IMR-90 (cell line): ENCODE measurements at regions not wholly inside any gene's neighbourhood (a gene's known extent, or its start where the extent isn't known, plus 50 kb on each side); places are given as distances from the start of the nearest gene placed in this dataset.

Experiments
- ATAC-seq: fragments of 200-7000 bp; cut with Tn5 transposase; 2 replicates; pipeline ENCODE4 v1.9.1; 2020; ENCODE audit warnings: low read depth, mild to moderate bottlenecking, moderate library complexity
- BruUV-seq: library from RNA; stranded (reverse); fragments of 400-500 nt; replicated peaks from 2 replicates; lab custom pipeline; 2021; lab: Mats Ljungman, UMichigan
- CTCF ChIA-PET: fragments of 300-600 bp; formaldehyde crosslinking; extraction: SDS; loops from one replicate; lab custom pipeline; 2021; ENCODE audit warnings: antibody characterized with exemption; lab: Yijun Ruan, JAX
- POLR2A ChIA-PET: fragments of 300-600 bp; sonication (Branson Sonifier 250); formaldehyde crosslinking; loops from one replicate; lab custom pipeline; 2022; ENCODE audit warnings: antibody characterized with exemption; ENCODE audit not compliant: unreplicated experiment; lab: Charles Lee
- DNase-seq: peaks from one replicate; pipeline ENCODE4 v3.0.0; 2013
- H2AFZ ChIP-seq: replicated peaks from 2 replicates; pipeline ENCODE3; 2013; ENCODE audit warnings: low read length, mild to moderate bottlenecking; ENCODE audit not compliant: poor library complexity
- H2AK5ac ChIP-seq: 2 replicates; pipeline ENCODE4 v1.6.1; 2013; ENCODE audit warnings: low read depth, low read length, inconsistent platforms
- H2AK9ac ChIP-seq: replicated peaks from 2 replicates; pipeline ENCODE3; 2013; ENCODE audit warnings: mild to moderate bottlenecking, low read depth, low read length, moderate library complexity; ENCODE audit not compliant: poor library complexity
- H2BK120ac ChIP-seq: 2 replicates; pipeline ENCODE4 v1.6.1; 2013; ENCODE audit warnings: low read depth, low read length, inconsistent platforms
- H2BK15ac ChIP-seq: 3 replicates; pipeline ENCODE4 v1.6.1; 2013; ENCODE audit warnings: low read depth, low read length, inconsistent platforms
- H2BK20ac ChIP-seq: 2 replicates; pipeline ENCODE4 v1.6.1; 2013; ENCODE audit warnings: low read depth, mild to moderate bottlenecking, inconsistent platforms, low read length, moderate library complexity
- H2BK5ac ChIP-seq: 2 replicates; pipeline ENCODE4 v1.6.1; 2013; ENCODE audit warnings: mild to moderate bottlenecking, low read depth, low read length, inconsistent platforms; ENCODE audit not compliant: poor library complexity, severe bottlenecking
- H3K14ac ChIP-seq: replicated peaks from 2 replicates; pipeline ENCODE4 v1.6.1; 2013; ENCODE audit warnings: low read depth, low read length, inconsistent platforms
- H3K18ac ChIP-seq: 2 replicates; pipeline ENCODE4 v1.6.1; 2013; ENCODE audit warnings: low read depth, low read length, control low read depth
- H3K23ac ChIP-seq: 2 replicates; pipeline ENCODE4 v1.6.1; 2013; ENCODE audit warnings: low read depth, low read length, inconsistent platforms
- H3K27ac ChIP-seq: 2 replicates; pipeline ENCODE4 v1.5.1; 2013; ENCODE audit warnings: mild to moderate bottlenecking, control low read depth, low read length; ENCODE audit not compliant: insufficient read depth
- H3K27me3 ChIP-seq: 2 replicates; pipeline ENCODE4 v1.6.1; 2013; ENCODE audit warnings: low read length; ENCODE audit not compliant: control insufficient read depth, insufficient read depth
- H3K36me3 ChIP-seq: 2 replicates; pipeline ENCODE4 v1.6.1; 2013; ENCODE audit warnings: low read length, mixed read lengths; ENCODE audit not compliant: control insufficient read depth, insufficient read depth
- H3K4ac ChIP-seq: 2 replicates; pipeline ENCODE4 v1.6.1; 2013; ENCODE audit warnings: low read depth, low read length, inconsistent platforms
- H3K4me1 ChIP-seq: 2 replicates; pipeline ENCODE4 v1.6.1; 2013; ENCODE audit warnings: low read length, mixed read lengths; ENCODE audit not compliant: control insufficient read depth, insufficient read depth
- H3K4me2 ChIP-seq: 2 replicates; pipeline ENCODE4 v1.6.1; 2013; ENCODE audit warnings: low read depth, mild to moderate bottlenecking, control low read depth, low read length, moderate library complexity
- H3K4me3 ChIP-seq: 2 replicates; pipeline ENCODE4 v1.5.1; 2013; ENCODE audit warnings: low read depth, mild to moderate bottlenecking, control low read depth, low read length, moderate library complexity; ENCODE audit not compliant: insufficient read depth
- H3K56ac ChIP-seq: 2 replicates; pipeline ENCODE4 v1.6.1; 2013; ENCODE audit warnings: low read length, inconsistent platforms; ENCODE audit not compliant: insufficient read depth; ENCODE audit errors: extremely low read depth
- H3K79me1 ChIP-seq, 2 experiments: 2 replicates each; pipeline ENCODE4 v1.6.1; 2013; ENCODE audit warnings: low read length in 2 of 2, inconsistent platforms in 1 of 2, low read depth in 1 of 2
- H3K9ac ChIP-seq: 2 replicates; pipeline ENCODE4 v1.6.1; 2013; ENCODE audit warnings: low read depth, low read length, control low read depth
- H3K9me1 ChIP-seq: 2 replicates; pipeline ENCODE4 v1.6.1; 2013; ENCODE audit warnings: low read length, inconsistent platforms; ENCODE audit not compliant: insufficient read depth
- H3K9me3 ChIP-seq: 2 replicates; pipeline ENCODE4 v1.6.1; 2013; ENCODE audit warnings: low read length; ENCODE audit not compliant: control insufficient read depth, insufficient read depth
- H4K20me1 ChIP-seq: 2 replicates; pipeline ENCODE4 v1.6.1; 2013; ENCODE audit warnings: low read length, inconsistent platforms; ENCODE audit not compliant: insufficient read depth
- H4K5ac ChIP-seq: 2 replicates; pipeline ENCODE4 v1.6.1; 2013; ENCODE audit warnings: mild to moderate bottlenecking, low read depth, low read length, control low read depth
- H4K8ac ChIP-seq, 2 experiments: 2 replicates each; pipeline ENCODE4 v1.6.1; 2013; ENCODE audit warnings: low read depth in 2 of 2, low read length in 2 of 2, control low read depth in 1 of 2, inconsistent platforms in 1 of 2
- H4K91ac ChIP-seq: 2 replicates; pipeline ENCODE4 v1.6.1; 2013; ENCODE audit warnings: low read depth, low read length, inconsistent platforms; ENCODE audit not compliant: insufficient read depth
- BHLHE40 ChIP-seq: fragments of 150-350 bp; IDR thresholded peaks from 2 replicates; pipeline ENCODE4 v1.6.1; 2016; ENCODE audit warnings: mild to moderate bottlenecking, low read depth, low read length
- CEBPB ChIP-seq: IDR thresholded peaks from 2 replicates; pipeline ENCODE4 v1.6.1; 2012; ENCODE audit warnings: low read depth, low read length, improper control_type of control experiment
- CTCF ChIP-seq: conservative IDR thresholded peaks from 2 replicates; pipeline ENCODE4 v1.5.1; 2012; ENCODE audit warnings: mild to moderate bottlenecking, low read depth, low read length, improper control_type of control experiment
- FOS ChIP-seq: fragments of 150-350 bp; IDR thresholded peaks from 2 replicates; pipeline ENCODE4 v1.6.1; 2016; ENCODE audit warnings: low read depth, low read length
- MAFK ChIP-seq: IDR thresholded peaks from 2 replicates; pipeline ENCODE4 v1.6.1; 2012; ENCODE audit warnings: low read depth, low read length, improper control_type of control experiment
- MAZ ChIP-seq: IDR thresholded peaks from 2 replicates; pipeline ENCODE4 v1.6.1; 2012; ENCODE audit warnings: low read depth, mild to moderate bottlenecking, low read length, improper control_type of control experiment, moderate library complexity, borderline replicate concordance
- NFE2L2 ChIP-seq: fragments of 150-350 bp; IDR thresholded peaks from 2 replicates; pipeline ENCODE4 v1.6.1; 2016; ENCODE audit warnings: low read depth, mild to moderate bottlenecking, low read length
- POLR2A ChIP-seq: IDR thresholded peaks from 2 replicates; pipeline ENCODE4 v1.6.1; 2012; ENCODE audit warnings: mild to moderate bottlenecking, low read depth, low read length
- RAD21 ChIP-seq: IDR thresholded peaks from 2 replicates; pipeline ENCODE4 v1.6.1; 2012; ENCODE audit warnings: low read length, improper control_type of control experiment
- RCOR1 ChIP-seq: IDR thresholded peaks from 2 replicates; pipeline ENCODE4 v1.6.1; 2012; ENCODE audit warnings: mild to moderate bottlenecking, low read length, improper control_type of control experiment; ENCODE audit not compliant: insufficient replicate concordance
- RFX5 ChIP-seq: IDR thresholded peaks from 2 replicates; pipeline ENCODE4 v1.8.0; 2012; ENCODE audit warnings: low read depth, mild to moderate bottlenecking, low read length, moderate library complexity
- USF2 ChIP-seq: fragments of 150-350 bp; IDR thresholded peaks from 2 replicates; pipeline ENCODE4 v1.6.1; 2017; ENCODE audit warnings: mild to moderate bottlenecking, antibody characterized with exemption, low read length, low read depth
- WGBS, 2 experiments: methylation state at CpG; one replicate each; pipeline versions ENCODE4 v1.1.5 to v1.1.7; 2013; ENCODE audit warnings: missing lambda C conversion rate in 2 of 2; ENCODE audit not compliant: insufficient read length in 1 of 2; ENCODE audit errors: extremely low coverage in 2 of 2; 5-methylcytosine and 5-hydroxymethylcytosine counted together
- dilution Hi-C: fragments of 300-500 bp; cut with HindIII; formaldehyde crosslinking; loops from one replicate; pipeline ENCODE4 v1.14.3; 2018; ENCODE audit warnings: low sequenced_read_pairs; ENCODE audit not compliant: unreplicated experiment
- in situ Hi-C: fragments of 300-500 bp; cut with MboI; formaldehyde crosslinking; loops from 3 replicates; pipeline ENCODE4 v1.14.3; 2019; ENCODE audit warnings: low sequenced_read_pairs, inconsistent platforms, mixed read lengths
- intact Hi-C: fragments of 100-400 bp; cut with micrococcal nuclease; formaldehyde crosslinking; loops from 2 replicates; pipeline ENCODE4 v1.10.0; 2022

GRCh38 chr1:229987953-229988352, 79.1 kb upstream of the GALNT2 start:
- Histone ChIP-seq H4K20me1 (no peaks in the 10 kb centered on the region), H3K9me1 (no peaks in the 10 kb centered on the region), H2BK20ac (no peak overlapping the region), H3K4me3 (no peak overlapping the region), H2BK120ac (no peak overlapping the region), H3K27me3 (peaks cover 4% of the 10 kb centered on the region), H3K9ac (no peak overlapping the region), H3K23ac (no peak overlapping the region), H4K91ac (no peak overlapping the region), H3K14ac (no peak overlapping the region), H3K9me3 (no peaks in the 10 kb centered on the region), H2BK5ac (no peak overlapping the region), H2AFZ (no peak overlapping the region), H3K4me2 (no peak overlapping the region), H3K36me3 (no peaks in the 10 kb centered on the region), H2BK15ac (no peak overlapping the region), H4K8ac (no peak overlapping the region), H2AK9ac (no peak overlapping the region), H3K27ac (no peak overlapping the region), H3K4ac (no peak overlapping the region), H4K5ac (no peak overlapping the region), H3K4me1 (no peaks in the 10 kb centered on the region), H3K18ac (no peak overlapping the region), H3K79me1 (no peaks in the 10 kb centered on the region), H2AK5ac (no peak overlapping the region), H3K56ac (no peak overlapping the region)
- DNase-seq (no peak), ATAC-seq (no peak)
- ChIA-PET CTCF (interaction anchor here (0.5 kb wide), 1 partner anchor 353 kb away, joined by 3 read pairs; no protein-coding TSS in a partner anchor), POLR2A (no interaction called here)
- no TSS peak for BruUV-seq
- in situ Hi-C loops = no loop called here
- TF ChIP-seq RFX5 (no peak), BHLHE40 (no peak), FOS (no peak), RCOR1 (no peak), POLR2A (no peak), CTCF (no peak), MAZ (no peak), USF2 (no peak), NFE2L2 (no peak), RAD21 (no peak), CEBPB (no peak), MAFK (no peak)
- no CpG with 5 or more reads among the region's 6 CpGs for WGBS, 2 experiments
- dilution Hi-C loops = no loop called here
- intact Hi-C loops = no loop called here
